RCC 7860 (cell line): ENCODE measurements at regions not wholly inside any gene's neighbourhood (a gene's known extent, or its start where the extent isn't known, plus 50 kb on each side); places are given as distances from the start of the nearest gene placed in this dataset.

Experiments
- DNase-seq: peaks from one replicate; pipeline ENCODE4 v3.0.0-alpha.2; 2015; ENCODE audit warnings: low spot score
- FAIRE-seq: peaks from 2 replicates; lab custom pipeline; 2012; peaks lifted over from hg19 to GRCh38; lab: Jason Lieb, UNC

- no peak for DNase-seq
- no peak for FAIRE-seq
Observed at GRCh38 chr1:198902655-198903054, 263.8 kb downstream of the PTPRC start.

- DNase-seq, result no peak
- no peak for FAIRE-seq
Observed at GRCh38 chr1:198903203-198903602, 264.4 kb downstream of the PTPRC start.

DNA sequence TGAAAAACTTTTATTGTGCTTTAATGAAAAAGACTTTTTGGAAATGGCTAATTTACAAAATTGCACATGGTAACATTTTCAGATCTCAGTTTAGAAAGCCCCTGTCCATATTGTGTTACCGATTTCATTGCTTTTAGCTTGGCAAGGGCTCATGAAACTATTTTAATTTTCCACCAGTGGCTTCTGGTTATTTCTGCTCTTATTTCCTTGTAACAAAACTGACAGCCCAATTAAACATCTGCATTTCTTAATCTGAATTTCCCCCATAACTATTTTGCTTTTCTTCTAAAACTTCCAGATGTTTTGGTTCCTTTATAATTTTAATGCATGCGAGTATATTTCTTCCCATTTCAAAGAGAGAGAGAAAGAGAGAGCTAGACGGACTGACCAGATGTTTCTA lies 264.8 kb downstream of the PTPRC start:
- no peak for FAIRE-seq
- no peak for DNase-seq

DNA sequence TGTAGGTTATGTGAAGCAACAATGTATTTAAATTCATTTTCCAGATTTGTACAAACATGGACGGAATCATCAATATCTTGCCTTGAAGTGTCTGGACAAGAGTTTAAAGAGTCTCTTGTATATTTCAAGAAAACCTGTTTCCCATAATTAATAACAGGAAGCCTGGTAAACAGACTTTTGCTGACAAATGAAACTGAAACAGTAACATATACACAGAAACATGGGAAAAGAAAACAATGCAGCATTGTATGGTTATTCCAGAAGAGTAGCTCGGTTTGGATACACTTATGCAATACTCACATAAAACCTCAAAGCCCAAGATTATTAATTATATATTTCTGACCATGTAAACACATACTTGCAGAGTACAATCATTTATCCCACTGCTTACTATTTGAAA lies 265.5 kb downstream of the PTPRC start:
- FAIRE-seq (no peak), DNase-seq (no peak)

- FAIRE-seq (no peak), DNase-seq (no peak)
Observed at GRCh38 chr1:198906739-198907422, 268.0 kb downstream of the PTPRC start.

DNA sequence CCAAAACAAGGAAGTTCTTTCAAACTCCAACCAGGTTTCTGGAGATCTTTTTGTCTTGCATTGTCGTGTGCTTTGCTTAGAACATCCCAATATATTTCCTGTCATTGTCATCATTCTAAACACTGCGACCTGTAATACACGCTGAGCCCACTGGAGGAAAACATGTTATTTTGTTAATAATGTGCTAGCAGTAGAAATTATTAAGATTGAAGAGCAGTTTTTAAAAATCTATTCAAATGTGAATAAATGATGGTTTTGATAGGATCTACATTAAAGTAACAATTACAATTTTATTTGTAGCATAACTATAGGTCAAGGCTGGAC lies 268.5 kb downstream of the PTPRC start:
- no peak for FAIRE-seq
- DNase-seq, result no peak

GRCh38 chr1:198908995-198909394 lies 270.2 kb downstream of the PTPRC start:
- DNase-seq, result no peak
- no peak for FAIRE-seq

DNA sequence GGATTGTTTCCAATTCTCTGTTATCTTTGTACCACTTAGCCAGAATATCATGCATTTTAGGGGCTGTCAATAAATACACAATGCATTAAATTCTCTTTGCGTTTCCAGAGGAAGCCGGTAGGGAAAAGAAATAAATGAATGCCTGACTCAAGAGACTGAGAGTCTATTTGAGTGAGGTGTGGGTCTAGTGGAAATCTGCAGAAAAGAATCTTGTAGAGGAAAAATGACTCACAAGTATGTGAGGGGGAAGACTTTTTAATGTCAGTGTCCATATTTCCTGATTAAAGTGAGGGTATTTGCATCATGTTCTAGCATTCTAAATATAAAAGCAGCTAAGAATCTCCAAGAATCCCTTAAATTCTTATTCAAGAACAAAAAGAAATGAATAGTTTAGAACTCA lies 271.1 kb downstream of the PTPRC start:
- peak; percentile 19 for DNase-seq
- FAIRE-seq, result no peak

DNA sequence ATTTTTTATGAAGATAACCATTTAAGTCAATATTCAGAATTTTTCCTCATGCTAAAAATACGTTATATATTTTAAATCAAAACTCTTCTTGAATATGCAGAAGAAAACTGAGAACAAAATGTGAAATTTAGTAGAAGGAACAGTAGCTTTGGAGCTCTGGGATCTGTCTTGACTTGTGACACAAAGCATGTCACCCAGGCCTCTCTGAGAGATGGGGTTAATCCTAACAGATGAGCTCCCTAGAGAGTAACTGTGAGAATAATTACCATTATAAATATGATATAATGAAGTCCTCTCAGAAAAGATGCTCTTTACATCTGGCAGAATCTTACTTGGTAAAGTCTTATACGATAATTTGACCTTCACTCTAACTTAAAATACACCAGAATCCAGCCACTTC lies 272.0 kb downstream of the PTPRC start:
- no peak for FAIRE-seq
- DNase-seq, result no peak

DNA sequence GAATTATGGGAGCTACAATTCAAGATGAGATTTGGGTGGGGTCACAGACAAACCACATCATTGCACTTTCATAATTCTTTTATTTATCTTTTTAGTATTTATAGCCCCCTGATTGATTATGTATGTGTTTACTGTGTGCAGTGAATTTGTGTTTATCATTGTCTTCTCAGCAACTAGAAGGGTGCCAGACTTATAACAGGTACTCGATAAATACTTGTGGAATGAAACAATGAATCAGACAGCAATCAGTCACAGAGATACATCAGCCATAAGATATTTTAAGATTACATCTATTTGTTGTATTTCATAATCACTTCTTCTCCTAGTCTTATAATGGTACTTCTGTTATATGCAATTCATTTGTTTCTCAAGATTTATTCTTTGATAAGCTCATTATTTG lies 273.2 kb downstream of the PTPRC start:
- FAIRE-seq (no peak), DNase-seq (no peak)

DNA sequence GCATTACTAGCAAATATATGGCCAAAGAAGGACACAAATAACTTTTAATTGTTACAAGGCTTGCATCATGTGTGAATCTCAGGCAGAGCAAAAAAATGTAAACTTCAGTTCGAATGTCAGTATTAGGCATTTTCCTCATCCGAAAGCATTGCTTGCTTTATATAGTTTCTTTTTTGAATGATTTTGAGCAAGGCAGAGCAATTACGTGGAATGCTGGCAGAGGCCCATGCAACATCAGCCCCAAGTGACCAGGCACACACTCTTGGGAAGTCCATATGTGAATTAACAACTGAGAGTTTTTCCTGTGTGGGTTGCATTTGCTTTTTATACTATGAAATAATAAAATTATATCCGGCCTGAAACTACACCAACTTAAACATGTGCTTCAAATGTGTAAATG lies 274.8 kb downstream of the PTPRC start:
- no peak for FAIRE-seq
- DNase-seq, result no peak

GRCh38 chr1:198915327-198916231 lies 276.7 kb downstream of the PTPRC start:
- no peak for DNase-seq
- FAIRE-seq, result no peak

DNA sequence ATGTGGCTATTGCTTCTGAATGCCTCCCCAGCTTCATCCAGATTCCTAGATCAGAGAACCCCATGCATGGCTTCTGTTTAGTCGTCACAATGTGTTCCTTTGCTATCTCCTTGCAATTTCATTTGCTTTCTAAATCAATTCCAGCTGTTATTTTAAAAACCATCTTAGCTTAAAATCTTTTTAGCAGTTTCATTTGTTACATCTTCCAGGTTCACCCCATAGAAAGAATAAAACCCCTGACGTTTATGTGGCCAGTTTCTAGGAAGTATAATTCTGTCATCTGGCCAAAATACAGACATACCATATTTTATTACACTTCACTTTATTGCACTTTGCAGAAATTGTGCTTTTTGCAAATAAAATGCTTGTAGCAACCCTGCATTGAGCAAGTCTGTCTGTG lies 278.4 kb downstream of the PTPRC start:
- no peak for FAIRE-seq
- DNase-seq, result no peak

GRCh38 chr1:198918920-198919319 lies 280.1 kb downstream of the PTPRC start:
- FAIRE-seq (no peak), DNase-seq (no peak)

DNA sequence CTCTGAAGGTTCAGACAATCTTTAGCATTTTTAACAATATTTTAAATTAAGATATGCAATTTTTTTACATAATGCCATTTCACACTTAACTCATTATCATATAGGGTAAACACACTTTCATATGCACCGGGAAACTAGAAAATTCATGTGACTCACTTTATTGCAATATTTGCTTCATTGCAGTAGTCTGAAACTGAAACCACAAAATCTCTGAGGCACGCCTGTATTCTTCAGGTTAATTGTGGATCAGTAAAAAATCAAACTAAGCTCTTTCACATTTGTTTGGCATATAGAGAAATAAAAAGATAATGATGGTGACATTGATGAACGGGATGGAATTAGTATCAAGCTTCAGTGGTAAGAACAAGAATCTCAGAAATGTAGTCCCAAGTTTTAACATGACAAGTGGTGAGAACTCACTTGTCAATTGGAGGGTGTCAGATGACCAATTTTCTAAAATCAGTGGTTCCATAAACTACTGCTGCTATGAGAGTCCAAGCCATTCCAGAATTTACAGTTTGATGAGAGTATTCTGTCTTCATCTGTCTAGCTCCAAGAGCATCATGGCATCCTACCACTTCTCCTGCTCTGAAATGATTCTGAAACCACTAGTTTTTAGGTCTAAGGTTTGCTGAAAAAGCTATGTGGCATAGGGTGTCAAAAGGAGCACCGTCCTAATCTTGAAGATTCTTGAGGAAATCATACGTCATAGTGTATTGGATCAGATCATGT lies 281.0 kb downstream of the PTPRC start:
- no peak for DNase-seq
- peak; percentile 12 for FAIRE-seq

- DNase-seq, result no peak
- no peak for FAIRE-seq
Observed at GRCh38 chr1:198922638-198923430, 284.0 kb downstream of the PTPRC start.

DNA sequence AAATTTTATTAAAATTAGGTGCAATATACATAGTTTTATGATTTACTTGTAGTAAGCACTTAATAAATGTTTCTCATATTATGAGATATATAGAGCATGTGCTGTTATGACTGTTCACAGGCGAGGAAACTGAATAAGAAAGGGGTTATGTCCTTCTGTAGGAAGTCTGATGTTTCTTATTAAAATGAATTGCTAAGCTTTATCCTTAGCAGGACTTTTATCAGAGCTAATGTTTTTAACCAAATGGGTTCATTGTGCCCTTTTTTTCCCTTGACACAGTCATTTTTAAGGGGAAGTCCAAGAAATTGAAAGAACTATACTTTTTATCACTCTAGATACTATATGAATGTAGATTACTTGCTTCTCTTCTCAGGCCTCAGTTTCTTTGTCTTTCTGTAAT lies 285.2 kb downstream of the PTPRC start:
- no peak for DNase-seq
- no peak for FAIRE-seq

DNA sequence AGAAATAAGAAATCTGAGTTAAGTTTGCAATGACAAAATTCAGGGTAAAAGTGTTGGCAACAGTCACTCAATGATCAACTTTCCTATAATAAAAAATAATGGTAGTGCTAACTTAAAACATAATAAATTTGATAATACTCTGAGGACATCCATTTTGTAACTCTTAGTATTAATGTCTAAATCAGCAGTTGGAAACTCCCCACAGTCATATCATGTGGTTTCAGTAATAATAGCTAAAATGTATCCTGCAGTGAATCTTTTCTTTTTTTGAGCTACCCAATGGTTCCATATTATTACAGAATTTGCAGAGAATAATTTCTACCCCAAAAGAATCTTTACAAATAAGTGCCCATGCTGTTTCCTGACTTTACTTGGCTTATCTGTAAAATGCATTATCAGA lies 286.7 kb downstream of the PTPRC start:
- no peak for FAIRE-seq
- no peak for DNase-seq

DNA sequence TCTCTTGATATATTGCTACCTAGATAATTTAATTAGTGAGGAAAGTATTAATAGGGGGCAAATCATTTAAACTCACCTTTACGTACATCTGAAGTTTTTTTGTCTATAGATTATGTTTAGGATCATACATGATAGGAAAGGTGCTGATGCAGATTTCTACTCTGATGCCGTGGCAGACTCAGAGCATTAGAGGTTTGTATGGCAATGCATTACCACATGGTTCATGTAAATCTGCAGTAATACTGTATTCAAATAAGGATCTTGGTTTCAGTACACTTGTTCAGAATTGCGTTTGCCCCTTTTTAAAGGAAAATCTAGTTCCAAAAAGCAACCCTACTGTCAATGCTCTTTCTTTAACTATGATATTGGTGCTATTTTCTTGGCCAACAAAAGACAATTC lies 288.3 kb downstream of the PTPRC start:
- no peak for DNase-seq

DNA sequence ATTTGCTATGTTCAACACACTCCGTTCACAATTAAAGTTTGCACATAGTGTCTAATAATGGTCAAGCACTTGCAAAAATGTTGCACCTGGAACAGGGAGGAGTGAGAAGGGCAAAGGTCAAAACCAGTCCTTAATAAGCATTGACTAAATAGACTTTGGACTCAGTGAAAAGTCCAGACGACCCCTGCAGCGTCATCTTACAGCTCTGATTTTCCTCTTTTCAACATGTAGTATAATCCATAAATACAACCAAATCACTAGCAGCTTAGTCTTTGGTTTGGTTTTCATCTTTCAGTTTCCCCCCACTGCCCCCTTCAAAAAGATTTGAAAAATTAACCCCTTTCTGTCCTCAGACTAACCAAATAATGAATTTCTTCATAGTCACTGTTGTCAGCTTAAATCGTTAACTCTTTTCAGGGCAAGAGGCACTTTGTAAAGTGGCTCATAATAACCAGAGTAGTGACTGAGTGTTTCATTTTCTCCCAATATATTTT lies 290.3 kb downstream of the PTPRC start:
- DNase-seq (no peak), FAIRE-seq (no peak)

More for the DNA sequence above, 288.3 kb downstream of the PTPRC start:
- no peak for FAIRE-seq
